ENCODE measurements at regions not wholly inside any gene's neighbourhood (a gene's known extent, or its start where the extent isn't known, plus 50 kb on each side); places are given as distances from the start of the nearest gene placed in this dataset.

- intact Hi-C loops (cut with micrococcal nuclease), result no loop called here
- FAIRE-seq, result no peak
These were observed 228.4 kb upstream of the MMADHC start for GRCh38 chr2:149815941-149816340.

More at GRCh38 chr2:149815941-149816340, 228.4 kb upstream of the MMADHC start:
- TF ChIP-seq POLR2A (IDR thresholded peaks at IDR 0.05; ENCODE audit: low read depth, low read length), result no peak
- TF ChIP-seq, protein P1, sequence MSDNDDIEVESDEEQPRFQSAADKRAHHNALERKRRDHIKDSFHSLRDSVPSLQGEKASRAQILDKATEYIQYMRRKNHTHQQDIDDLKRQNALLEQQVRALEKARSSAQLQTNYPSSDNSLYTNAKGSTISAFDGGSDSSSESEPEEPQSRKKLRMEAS (IDR thresholded peaks at IDR 0.05; ENCODE audit: insufficient read depth, insufficient read length), result no peak
- TF ChIP-seq GATA2 (IDR thresholded peaks at IDR 0.05; ENCODE audit: insufficient read depth, insufficient read length, low read depth, low read length), result no peak
- TF ChIP-seq FOS (IDR thresholded peaks at IDR 0.05; ENCODE audit: borderline replicate concordance, insufficient read depth, low read length), result no peak
- TF ChIP-seq, protein P2, sequence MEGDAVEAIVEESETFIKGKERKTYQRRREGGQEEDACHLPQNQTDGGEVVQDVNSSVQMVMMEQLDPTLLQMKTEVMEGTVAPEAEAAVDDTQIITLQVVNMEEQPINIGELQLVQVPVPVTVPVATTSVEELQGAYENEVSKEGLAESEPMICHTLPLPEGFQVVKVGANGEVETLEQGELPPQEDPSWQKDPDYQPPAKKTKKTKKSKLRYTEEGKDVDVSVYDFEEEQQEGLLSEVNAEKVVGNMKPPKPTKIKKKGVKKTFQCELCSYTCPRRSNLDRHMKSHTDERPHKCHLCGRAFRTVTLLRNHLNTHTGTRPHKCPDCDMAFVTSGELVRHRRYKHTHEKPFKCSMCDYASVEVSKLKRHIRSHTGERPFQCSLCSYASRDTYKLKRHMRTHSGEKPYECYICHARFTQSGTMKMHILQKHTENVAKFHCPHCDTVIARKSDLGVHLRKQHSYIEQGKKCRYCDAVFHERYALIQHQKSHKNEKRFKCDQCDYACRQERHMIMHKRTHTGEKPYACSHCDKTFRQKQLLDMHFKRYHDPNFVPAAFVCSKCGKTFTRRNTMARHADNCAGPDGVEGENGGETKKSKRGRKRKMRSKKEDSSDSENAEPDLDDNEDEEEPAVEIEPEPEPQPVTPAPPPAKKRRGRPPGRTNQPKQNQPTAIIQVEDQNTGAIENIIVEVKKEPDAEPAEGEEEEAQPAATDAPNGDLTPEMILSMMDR (IDR thresholded peaks at IDR 0.05; ENCODE audit: extremely low read depth in 1 of 2, insufficient read depth in 1 of 2, low read depth in 1 of 2, low read length in 2 of 2), result no peak
- no peak for TF ChIP-seq POLR2AphosphoS5 (IDR thresholded peaks at IDR 0.05; ENCODE audit: insufficient read depth, low read depth, low read length)
- TF ChIP-seq JUN (IDR thresholded peaks at IDR 0.05; ENCODE audit: borderline replicate concordance, insufficient read depth, insufficient read length, low read depth), result no peak
- TF ChIP-seq EZH2 (IDR thresholded peaks at IDR 0.05; ENCODE audit: borderline replicate concordance, low read depth, low read length, severe bottlenecking), result no peak
- H3K4me1 ChIP-seq (ENCODE audit: control insufficient read depth, extremely low read depth, insufficient read depth, low read length), result no peaks in the 10 kb centered on the region
- no peaks in the 10 kb centered on the region for H3K27me3 ChIP-seq (ENCODE audit: control insufficient read depth in 2 of 2, insufficient read depth in 2 of 2, low read length in 2 of 2)
- H4K20me1 ChIP-seq (replicated peaks; ENCODE audit: control insufficient read depth, extremely low read depth, insufficient read depth, low read length), result no peaks in the 10 kb centered on the region
- no peak overlapping the region for H2AFZ ChIP-seq (ENCODE audit: low read depth, low read length)
- no peaks in the 10 kb centered on the region for H3K36me3 ChIP-seq (ENCODE audit: control insufficient read depth in 2 of 2, extremely low read depth in 1 of 2, insufficient read depth in 2 of 2, low read length in 2 of 2)
- ChIA-PET CTCF (no interaction called here), POLR2A (no interaction called here)
- no peaks in the 10 kb centered on the region for H3K9me1 ChIP-seq (replicated peaks; ENCODE audit: control insufficient read depth, extremely low read depth, insufficient read depth, low read length)
- no peaks in the 10 kb centered on the region for H3K79me2 ChIP-seq (ENCODE audit: control insufficient read depth, insufficient read depth, low read length)
- H3K27ac ChIP-seq (ENCODE audit: insufficient read depth, low read depth, low read length), result no peak overlapping the region
- H3K9me3 ChIP-seq (replicated peaks; ENCODE audit: control insufficient read depth, insufficient read depth, low read length), result no peaks in the 10 kb centered on the region
- BruUV-seq (replicated peaks), result no TSS peak
- no peak overlapping the region for H3K9ac ChIP-seq (replicated peaks; ENCODE audit: extremely low read depth, insufficient read depth, low read length)
- H3K4me2 ChIP-seq (ENCODE audit: insufficient read depth, low read length), result no peak overlapping the region
- DNase-seq (ENCODE audit: low read depth, low spot score), result no peak
- no peak overlapping the region for H3K4me3 ChIP-seq (replicated peaks in 1 of 3; ENCODE audit: insufficient read depth in 1 of 3, low read depth in 1 of 3, low read length in 3 of 3)
- dilution Hi-C loops (cut with MboI; ENCODE audit: extremely low pct_ligation_motif_present, low sequenced_read_pairs), result no loop called here
